Glutamatergic neuron (in vitro differentiated cells): ENCODE measurements at regions not wholly inside any gene's neighbourhood (a gene's known extent, or its start where the extent isn't known, plus 50 kb on each side); places are given as distances from the start of the nearest gene placed in this dataset.

Experiments used
- DNase-seq: peaks from one replicate; pipeline ENCODE4 v3.0.0; 2022
- H3K27ac Mint-ChIP-seq: one replicate; pipeline ENCODE4 v1.8.0; 2020; ENCODE audit warnings: mild to moderate bottlenecking, mixed read lengths, inconsistent platforms; ENCODE audit not compliant: unreplicated experiment
- H3K27me3 Mint-ChIP-seq: one replicate; pipeline ENCODE4 v1.8.0; 2020; ENCODE audit warnings: mild to moderate bottlenecking, moderate library complexity, mixed read lengths, inconsistent platforms; ENCODE audit not compliant: unreplicated experiment
- H3K36me3 Mint-ChIP-seq: one replicate; pipeline ENCODE4 v1.8.0; 2020; ENCODE audit warnings: mild to moderate bottlenecking, mixed read lengths, inconsistent platforms; ENCODE audit not compliant: unreplicated experiment
- H3K4me1 Mint-ChIP-seq: one replicate; pipeline ENCODE4 v1.8.0; 2020; ENCODE audit warnings: mild to moderate bottlenecking, low read depth, mixed read lengths, inconsistent platforms; ENCODE audit not compliant: unreplicated experiment
- H3K4me3 Mint-ChIP-seq: one replicate; pipeline ENCODE4 v1.8.0; 2020; ENCODE audit warnings: mild to moderate bottlenecking, mixed read lengths, inconsistent platforms; ENCODE audit not compliant: unreplicated experiment
- H3K9me3 Mint-ChIP-seq: one replicate; pipeline ENCODE4 v1.8.0; 2020; ENCODE audit warnings: mild to moderate bottlenecking, moderate library complexity, mixed read lengths, inconsistent platforms; ENCODE audit not compliant: unreplicated experiment
- TF ChIP-seq, protein P1 (sequence below): fragments of 200-600 bp; sonication (generic); IDR thresholded peaks from one replicate; pipeline ENCODE4 v1.5.0; 2021; ENCODE audit not compliant: partially characterized antibody, unreplicated experiment

DNA sequence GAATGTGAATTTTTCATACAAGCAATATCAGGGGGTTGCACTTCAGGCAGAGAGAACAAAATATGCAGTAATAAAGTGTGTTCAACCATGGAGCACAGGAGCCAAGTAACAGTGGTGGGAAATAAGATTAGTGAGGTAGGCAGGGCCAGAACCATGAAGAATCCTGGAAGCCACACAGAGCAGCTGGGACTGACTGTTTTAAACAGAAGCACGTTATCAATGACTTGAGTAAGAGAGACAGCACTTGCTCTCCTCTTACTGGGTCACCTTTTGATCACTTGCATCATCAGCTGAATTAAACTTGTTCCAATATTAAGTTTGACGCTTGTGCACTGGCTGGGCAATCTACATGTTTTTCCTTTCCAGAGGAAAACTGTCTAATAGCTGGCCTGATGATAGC is 238.5 kb downstream of the TBX18 start:
- no peak for DNase-seq
- no peaks in the 10 kb centered on the region for H3K9me3 Mint-ChIP-seq
- TF ChIP-seq, protein P1, sequence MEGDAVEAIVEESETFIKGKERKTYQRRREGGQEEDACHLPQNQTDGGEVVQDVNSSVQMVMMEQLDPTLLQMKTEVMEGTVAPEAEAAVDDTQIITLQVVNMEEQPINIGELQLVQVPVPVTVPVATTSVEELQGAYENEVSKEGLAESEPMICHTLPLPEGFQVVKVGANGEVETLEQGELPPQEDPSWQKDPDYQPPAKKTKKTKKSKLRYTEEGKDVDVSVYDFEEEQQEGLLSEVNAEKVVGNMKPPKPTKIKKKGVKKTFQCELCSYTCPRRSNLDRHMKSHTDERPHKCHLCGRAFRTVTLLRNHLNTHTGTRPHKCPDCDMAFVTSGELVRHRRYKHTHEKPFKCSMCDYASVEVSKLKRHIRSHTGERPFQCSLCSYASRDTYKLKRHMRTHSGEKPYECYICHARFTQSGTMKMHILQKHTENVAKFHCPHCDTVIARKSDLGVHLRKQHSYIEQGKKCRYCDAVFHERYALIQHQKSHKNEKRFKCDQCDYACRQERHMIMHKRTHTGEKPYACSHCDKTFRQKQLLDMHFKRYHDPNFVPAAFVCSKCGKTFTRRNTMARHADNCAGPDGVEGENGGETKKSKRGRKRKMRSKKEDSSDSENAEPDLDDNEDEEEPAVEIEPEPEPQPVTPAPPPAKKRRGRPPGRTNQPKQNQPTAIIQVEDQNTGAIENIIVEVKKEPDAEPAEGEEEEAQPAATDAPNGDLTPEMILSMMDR = no peak
- no peaks in the 10 kb centered on the region for H3K27me3 Mint-ChIP-seq
- H3K4me3 Mint-ChIP-seq = no peak overlapping the region
- no peak overlapping the region for H3K27ac Mint-ChIP-seq
- H3K4me1 Mint-ChIP-seq = peaks cover 7% of the 10 kb centered on the region
- H3K36me3 Mint-ChIP-seq = no peaks in the 10 kb centered on the region

GRCh38 chr6:84524636-84525035 is 239.8 kb downstream of the TBX18 start:
- Mint-ChIP-seq H3K4me1 (peaks cover 7% of the 10 kb centered on the region), H3K9me3 (no peaks in the 10 kb centered on the region), H3K36me3 (no peaks in the 10 kb centered on the region), H3K27ac (no peak overlapping the region), H3K4me3 (no peak overlapping the region), H3K27me3 (no peaks in the 10 kb centered on the region)
- TF ChIP-seq, protein P1 = no peak
- no peak for DNase-seq

GRCh38 chr6:84522135-84522549 is 242.3 kb downstream of the TBX18 start:
- DNase-seq = no peak
- no peaks in the 10 kb centered on the region for H3K9me3 Mint-ChIP-seq
- H3K4me1 Mint-ChIP-seq = peaks cover 7% of the 10 kb centered on the region
- no peaks in the 10 kb centered on the region for H3K36me3 Mint-ChIP-seq
- no peak overlapping the region for H3K4me3 Mint-ChIP-seq
- no peaks in the 10 kb centered on the region for H3K27me3 Mint-ChIP-seq
- H3K27ac Mint-ChIP-seq = no peak overlapping the region
- TF ChIP-seq, protein P1 = no peak

DNA sequence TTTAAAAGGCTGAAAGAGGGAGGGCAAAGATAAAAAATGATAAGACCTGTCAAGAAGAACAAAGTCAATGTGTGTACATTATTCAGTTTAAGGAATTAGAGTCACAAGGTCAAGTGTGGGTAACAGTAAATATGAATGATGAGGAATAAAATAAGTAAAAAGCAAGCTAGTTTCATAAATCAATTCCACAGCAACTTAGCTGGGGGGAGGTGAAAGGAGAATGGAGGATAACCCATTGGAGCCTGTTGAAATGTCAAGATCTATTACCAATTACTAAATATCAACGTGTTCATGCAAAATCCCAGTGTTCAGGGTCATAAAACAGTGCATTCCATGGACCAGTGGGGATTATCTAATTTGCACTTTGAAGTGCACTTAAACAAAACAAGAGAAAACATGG is 242.9 kb downstream of the TBX18 start:
- Mint-ChIP-seq H3K36me3 (no peaks in the 10 kb centered on the region), H3K4me3 (no peak overlapping the region), H3K4me1 (peaks cover 7% of the 10 kb centered on the region), H3K9me3 (no peaks in the 10 kb centered on the region), H3K27me3 (no peaks in the 10 kb centered on the region), H3K27ac (no peak overlapping the region)
- TF ChIP-seq, protein P1 = no peak
- no peak for DNase-seq

DNA sequence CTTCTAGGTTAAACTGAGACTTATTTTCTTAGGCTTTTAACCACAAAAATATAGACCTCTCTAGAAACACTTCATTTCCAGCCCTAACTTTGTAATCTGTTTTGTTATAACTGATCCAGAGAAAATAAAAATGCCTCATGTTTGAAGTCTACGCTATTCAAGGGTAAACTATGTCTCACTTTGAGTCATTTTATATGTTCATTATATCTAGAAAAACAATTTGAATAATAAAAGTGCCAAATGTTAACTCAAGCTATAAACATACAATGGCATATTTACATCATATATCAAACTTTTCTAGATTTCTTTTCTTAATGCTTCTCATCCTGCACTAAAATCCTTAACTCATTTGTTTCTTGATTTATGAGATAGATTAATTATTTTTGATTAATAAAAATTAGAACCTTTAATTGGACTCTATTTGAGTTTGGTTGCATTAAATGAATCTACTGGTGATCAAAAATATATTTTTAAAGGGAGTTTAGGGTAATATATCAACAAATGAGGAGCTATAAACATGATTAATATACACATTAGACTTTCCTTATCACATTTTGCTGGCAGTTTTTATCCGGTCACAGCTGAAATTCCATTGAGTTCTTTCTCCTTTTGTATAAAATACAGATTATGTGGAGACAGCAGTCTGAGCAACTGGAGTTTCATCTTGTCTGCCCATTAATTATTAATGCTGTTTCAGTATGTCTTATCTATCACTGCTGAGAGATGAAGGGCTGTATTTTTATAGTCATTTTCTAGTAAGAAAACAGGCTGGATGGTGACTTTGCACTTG is 246.5 kb downstream of the TBX18 start:
- TF ChIP-seq, protein P1 = no peak
- no peaks in the 10 kb centered on the region for H3K9me3 Mint-ChIP-seq

More for the DNA sequence above, 246.5 kb downstream of the TBX18 start:
- no peak for DNase-seq
- H3K36me3 Mint-ChIP-seq = no peaks in the 10 kb centered on the region
- H3K4me3 Mint-ChIP-seq = no peak overlapping the region
- H3K4me1 Mint-ChIP-seq = no peaks in the 10 kb centered on the region
- H3K27me3 Mint-ChIP-seq = no peaks in the 10 kb centered on the region
- H3K27ac Mint-ChIP-seq = no peak overlapping the region
